Left lung (tissue), 4 donors: ENCODE measurements at regions not wholly inside any gene's neighbourhood (a gene's known extent, or its start where the extent isn't known, plus 50 kb on each side); places are given as distances from the start of the nearest gene placed in this dataset.

ENCODE experiments used
- ATAC-seq: fragments of 200-7000 bp; cut with Tn5 transposase; one replicate; pipeline ENCODE4 v1.9.1; 2020; ENCODE audit warnings: moderate library complexity
- DNase-seq, 4 donors: peaks; one replicate each; pipeline ENCODE4 v3.0.0-alpha.2; 2013 to 2020
- H3K27ac ChIP-seq, 2 donors: fragments of 200-600 bp; sonication (generic) in 1 of 2; one replicate each; pipeline versions ENCODE4 v1.5.0 to v1.8.0; 2020 to 2021
- H3K27me3 ChIP-seq, 2 donors: fragments of 200-600 bp; sonication (generic) in 1 of 2; one replicate each; pipeline versions ENCODE4 v1.5.0 to v1.8.0; 2020 to 2021
- H3K36me3 ChIP-seq, 2 donors: fragments of 200-600 bp; sonication (generic) in 1 of 2; one replicate each; pipeline versions ENCODE4 v1.5.0 to v1.8.0; 2020 to 2021
- H3K4me1 ChIP-seq, 2 donors: fragments of 200-600 bp; one replicate each; pipeline ENCODE4 v1.8.0; 2021
- H3K4me3 ChIP-seq, 2 donors: fragments of 200-600 bp; sonication (generic) in 1 of 2; one replicate each; pipeline versions ENCODE4 v1.5.0 to v1.8.0; 2020 to 2021; ENCODE audit warnings: mild to moderate bottlenecking in 1 of 2
- H3K9me3 ChIP-seq, 2 donors: fragments of 200-600 bp; sonication (generic) in 1 of 2; one replicate each; pipeline versions ENCODE4 v1.5.0 to v1.8.0; 2020 to 2021
- CTCF ChIP-seq, 2 donors: fragments of 200-600 bp; sonication (generic) in 1 of 2; IDR thresholded peaks; one replicate each; pipeline versions ENCODE4 v1.5.0 to v1.8.0; 2021; ENCODE audit warnings: antibody characterized with exemption in 2 of 2
- intact Hi-C, 2 donors: fragments of 100-400 bp; cut with DNase I; formaldehyde crosslinking; loops; one replicate each; pipeline versions ENCODE4 v1.11.2 to v1.14.2; 2022
- donor health status: DM: no; HTN: yes; CAD: no.
- donor health status: DM: no; HTN: no; CAD: no.

- no peak for ATAC-seq
- no peak for DNase-seq
- no peaks in the 10 kb centered on the region for H3K9me3 ChIP-seq
- no peak for TF ChIP-seq CTCF (IDR thresholded peaks at IDR 0.05)
- H3K27ac ChIP-seq: no peak overlapping the region
- peaks cover 15 to 66% of the 10 kb centered on the region in 2 donors for H3K27me3 ChIP-seq
- H3K36me3 ChIP-seq: no peaks in the 10 kb centered on the region
- peaks cover 0 to 15% of the 10 kb centered on the region in 2 donors for H3K4me1 ChIP-seq
- intact Hi-C loops: no loop called here
- no peak overlapping the region for H3K4me3 ChIP-seq
Measured at GRCh38 chr6:26254724-26255123, 110.3 kb upstream of the BTN3A2 start.

- Histone ChIP-seq H3K4me3 (no peak overlapping the region), H3K27ac (no peak overlapping the region), H3K4me1 (peaks cover 0 to 25% of the 10 kb centered on the region in 2 donors), H3K36me3 (no peaks in the 10 kb centered on the region), H3K27me3 (peaks cover 7 to 47% of the 10 kb centered on the region in 2 donors), H3K9me3 (no peaks in the 10 kb centered on the region)
- TF ChIP-seq CTCF (IDR thresholded peaks at IDR 0.05): no peak
- DNase-seq: no peak
- intact Hi-C loops: no loop called here
- ATAC-seq: no peak
Measured at GRCh38 chr6:26257272-26257671, 107.7 kb upstream of the BTN3A2 start.

- Histone ChIP-seq H3K4me3 (no peak overlapping the region), H3K36me3 (no peaks in the 10 kb centered on the region), H3K27ac (no peak overlapping the region), H3K4me1 (peaks cover 0 to 14% of the 10 kb centered on the region in 2 donors), H3K9me3 (no peaks in the 10 kb centered on the region), H3K27me3 (peaks cover 0 to 36% of the 10 kb centered on the region in 2 donors)
- ATAC-seq: no peak
- intact Hi-C loops: no loop called here
- no peak for TF ChIP-seq CTCF (IDR thresholded peaks at IDR 0.05)
- DNase-seq: no peak
Measured at GRCh38 chr6:26258212-26258977, 106.6 kb upstream of the BTN3A2 start.

- no peaks in the 10 kb centered on the region for H3K36me3 ChIP-seq
- ATAC-seq (no peak), DNase-seq (no peak)
- H3K27ac ChIP-seq: no peak overlapping the region
- peaks cover 0 to 11% of the 10 kb centered on the region in 2 donors for H3K4me1 ChIP-seq
- no peak for TF ChIP-seq CTCF (IDR thresholded peaks at IDR 0.05)
- H3K4me3 ChIP-seq: no peak overlapping the region
- peaks cover 0 to 21% of the 10 kb centered on the region in 2 donors for H3K27me3 ChIP-seq
- no peaks in the 10 kb centered on the region for H3K9me3 ChIP-seq
- intact Hi-C loops: no loop called here
Measured at GRCh38 chr6:26260110-26260637, 104.8 kb upstream of the BTN3A2 start.

GRCh38 chr6:26260725-26261490, 104.1 kb upstream of the BTN3A2 start:
- Histone ChIP-seq H3K4me1 (peaks cover 0 to 11% of the 10 kb centered on the region in 2 donors), H3K27me3 (peaks cover 0 to 21% of the 10 kb centered on the region in 2 donors), H3K9me3 (no peaks in the 10 kb centered on the region), H3K4me3 (no peak overlapping the region), H3K36me3 (no peaks in the 10 kb centered on the region), H3K27ac (no peak overlapping the region)
- ATAC-seq (no peak), DNase-seq (no peak)
- TF ChIP-seq CTCF (IDR thresholded peaks at IDR 0.05): no peak
- intact Hi-C loops: no loop called here
